ENCODE measurements at regions not wholly inside any gene's neighbourhood (a gene's known extent, or its start where the extent isn't known, plus 50 kb on each side); places are given as distances from the start of the nearest gene placed in this dataset.
A peak's percentile ranks its signal among the peaks of the same experiment; 100 is the strongest.
"Not testable (repeated sequence)": the region's sequence is repeated elsewhere in the genome, so short reads cannot be mapped to it uniquely, and the experiment has no call there.

DNA sequence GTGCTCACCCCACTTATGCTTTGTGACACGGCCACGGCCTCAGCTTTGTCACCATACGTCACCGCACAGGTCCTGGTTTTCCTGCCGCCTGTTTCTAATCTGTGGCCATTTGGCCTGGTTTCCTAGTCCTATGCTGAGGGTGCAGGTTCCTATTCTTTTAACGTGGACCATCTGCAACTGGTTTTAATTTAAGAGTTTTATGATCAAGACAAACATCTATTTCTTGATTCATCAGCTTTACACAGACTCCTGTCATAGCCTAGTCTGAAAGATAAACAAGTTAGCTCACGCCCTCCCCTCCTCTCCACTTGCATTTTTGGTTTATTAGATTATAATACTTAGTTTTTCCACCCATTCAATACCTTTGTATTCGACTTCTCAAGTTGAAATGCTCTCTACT lies 97.5 kb upstream of the RPS6KA2 start:
- DNase-seq = no peak

DNA sequence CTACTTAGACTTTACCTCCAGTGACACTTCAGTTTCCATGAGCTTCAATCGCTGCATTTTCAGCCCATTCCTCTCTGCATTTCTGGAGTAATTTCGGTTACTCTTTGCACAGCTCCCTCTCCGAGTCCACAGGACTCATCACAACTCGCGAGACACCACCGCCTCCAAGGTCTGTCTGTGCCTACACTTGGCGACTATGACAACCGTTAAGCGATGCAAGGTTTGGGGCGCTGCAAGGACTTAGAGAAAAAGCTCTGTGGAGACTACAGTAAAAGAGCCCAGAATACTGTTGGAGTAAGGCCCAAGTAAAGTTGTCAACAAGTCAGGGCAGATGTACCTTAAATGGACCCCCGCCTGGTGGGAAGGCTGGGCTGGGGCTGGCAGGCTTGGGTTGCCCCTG lies 95.7 kb upstream of the RPS6KA2 start:
- DNase-seq = no peak

DNA sequence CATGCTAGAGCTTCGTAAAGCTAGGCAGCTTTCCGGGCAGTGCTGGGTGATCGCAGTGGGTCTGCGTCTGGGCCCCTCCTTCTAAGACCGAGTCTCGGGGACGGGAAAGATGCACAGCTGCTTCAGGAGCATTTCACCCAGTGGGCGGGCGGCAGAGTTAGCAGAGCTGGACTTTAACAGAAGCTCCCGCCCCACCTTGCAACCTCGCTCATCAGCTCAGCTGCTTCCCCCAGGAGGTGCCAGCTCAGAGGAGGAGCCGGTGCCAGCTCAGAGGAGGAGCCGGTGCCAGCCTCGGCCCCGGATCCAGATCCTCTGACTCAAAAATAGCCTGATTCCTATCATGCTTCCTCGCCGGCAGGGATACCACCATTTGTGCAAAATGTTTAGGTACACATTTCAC lies 94.5 kb upstream of the RPS6KA2 start:
- DNase-seq = no peak

DNA sequence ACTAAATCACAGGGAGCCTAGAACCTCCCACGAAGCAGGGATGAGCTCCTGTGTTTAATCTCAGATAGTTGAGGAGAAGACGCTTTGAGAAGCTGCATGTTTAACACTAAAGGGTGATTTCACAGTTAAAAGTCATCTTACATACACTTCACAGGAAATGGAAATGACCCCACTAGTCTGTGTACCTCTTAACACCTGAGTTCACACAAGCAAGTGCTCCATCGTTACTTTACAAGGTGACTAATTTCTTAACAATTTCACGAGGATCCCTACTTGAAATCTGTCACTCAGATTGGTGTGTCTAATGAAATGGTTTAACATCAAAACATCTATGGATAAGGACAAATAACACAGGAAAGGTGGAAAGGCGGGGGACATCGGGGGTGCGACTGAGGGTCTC lies 93.8 kb upstream of the RPS6KA2 start:
- no peak for DNase-seq

DNA sequence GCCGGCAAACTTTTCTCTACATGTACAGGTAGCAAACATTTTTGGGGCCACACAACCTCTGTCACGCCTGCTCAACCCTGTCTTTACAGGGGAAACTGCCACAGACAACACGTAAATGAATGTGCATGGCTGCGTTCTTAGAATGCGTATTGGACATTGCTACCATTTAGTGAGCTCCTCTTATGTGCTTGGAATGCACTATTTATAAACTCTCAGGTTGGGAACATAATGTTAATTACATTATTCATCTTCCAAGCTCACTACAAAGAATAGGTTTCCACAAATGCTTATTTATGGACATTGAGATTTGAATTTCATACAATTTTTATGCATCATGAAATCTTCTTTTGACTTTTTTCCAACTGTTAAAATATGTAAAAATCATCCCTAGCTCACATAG lies 92.0 kb upstream of the RPS6KA2 start:
- DNase-seq = no peak

DNA sequence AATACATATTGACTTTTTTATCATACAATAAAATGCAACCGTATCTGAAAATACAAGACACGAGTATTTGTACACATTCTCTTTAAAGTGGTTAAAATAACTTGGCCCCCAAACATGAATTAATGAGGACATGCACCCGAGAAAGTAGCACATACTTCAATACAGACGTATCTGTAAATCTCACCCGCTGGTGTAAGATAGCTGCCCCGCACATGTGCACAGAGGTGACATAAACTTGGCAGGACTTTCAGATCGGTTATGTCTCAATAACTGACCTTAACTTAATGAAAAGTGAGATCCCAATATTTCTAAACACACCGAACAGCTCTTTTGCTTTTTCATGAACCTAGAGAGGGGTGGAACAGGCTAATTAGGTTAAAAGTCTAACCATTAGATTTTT lies 91.5 kb upstream of the RPS6KA2 start:
- no peak for DNase-seq

DNA sequence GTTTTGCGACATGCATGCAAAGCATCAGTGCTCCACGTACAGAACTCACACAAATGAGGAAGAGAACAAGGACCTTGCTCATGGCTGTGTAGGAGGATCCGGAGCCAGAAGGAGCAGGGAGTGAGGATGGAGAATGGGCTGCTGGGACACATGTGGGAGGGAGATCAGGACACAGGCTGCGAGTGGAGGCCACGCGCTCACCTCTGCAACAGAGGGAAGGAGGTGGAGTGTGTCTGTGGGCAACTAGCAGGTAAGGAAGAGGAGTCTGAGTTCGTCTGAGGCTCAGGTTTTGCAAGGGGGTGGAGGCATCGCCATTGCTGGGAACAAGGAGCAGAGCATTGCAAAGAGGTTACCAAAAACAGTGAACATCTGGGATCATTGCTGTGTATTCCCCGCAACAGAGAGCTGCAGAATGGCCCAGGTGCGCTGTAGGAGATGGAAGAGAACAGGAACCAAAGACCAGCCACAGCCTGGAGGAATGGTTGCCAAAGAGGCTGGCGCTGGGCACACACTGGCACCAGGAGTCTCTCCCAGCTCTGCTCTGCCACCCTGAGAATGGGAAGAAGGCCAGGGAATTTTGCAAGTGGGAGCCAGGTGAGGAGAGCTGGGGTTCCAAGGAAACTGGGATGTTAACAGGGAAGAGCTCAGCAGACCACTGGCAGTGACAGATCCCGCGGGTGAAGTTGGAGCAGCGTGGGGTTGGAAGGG lies 90.0 kb upstream of the RPS6KA2 start:
- DNase-seq = no peak

DNA sequence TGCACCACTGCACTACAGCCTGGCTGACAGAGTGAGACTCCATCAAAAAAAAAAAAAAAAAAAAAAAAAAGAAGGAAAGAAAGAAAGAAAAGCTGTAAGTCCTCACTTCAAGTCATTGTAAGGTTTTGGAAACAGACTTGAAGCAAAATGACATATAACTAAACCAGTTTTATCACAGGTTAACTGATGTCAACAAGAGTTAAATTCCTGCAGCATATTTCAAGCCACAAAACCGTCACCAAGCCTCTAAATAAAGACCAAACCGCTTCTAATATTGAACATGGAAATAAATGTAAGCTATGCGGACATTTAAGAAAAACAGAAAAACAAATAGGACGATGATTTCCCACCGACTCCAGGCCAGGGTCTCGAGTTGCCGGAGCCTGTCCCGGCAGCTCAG lies 88.9 kb upstream of the RPS6KA2 start:
- no peak for DNase-seq

DNA sequence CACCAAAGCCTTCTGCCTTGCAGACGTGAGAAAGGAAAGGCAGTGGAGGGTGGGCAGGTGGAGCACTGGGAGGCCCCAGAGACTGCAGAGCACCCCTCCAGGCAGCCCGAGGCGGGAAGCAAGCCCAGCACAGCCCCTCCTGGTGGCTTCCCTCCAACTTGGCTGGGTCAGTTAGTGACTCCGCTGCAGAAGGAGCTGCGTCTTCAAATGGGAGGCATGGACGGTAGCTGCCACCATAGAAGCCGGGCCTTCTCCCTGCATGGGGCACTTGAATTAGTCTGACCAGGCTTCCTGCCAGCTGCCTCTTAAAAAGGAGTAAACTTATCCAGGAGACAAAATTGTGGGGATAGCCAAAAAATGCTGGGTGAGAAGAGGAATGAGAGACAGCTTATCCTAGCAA lies 88.0 kb upstream of the RPS6KA2 start:
- DNase-seq = no peak

DNA sequence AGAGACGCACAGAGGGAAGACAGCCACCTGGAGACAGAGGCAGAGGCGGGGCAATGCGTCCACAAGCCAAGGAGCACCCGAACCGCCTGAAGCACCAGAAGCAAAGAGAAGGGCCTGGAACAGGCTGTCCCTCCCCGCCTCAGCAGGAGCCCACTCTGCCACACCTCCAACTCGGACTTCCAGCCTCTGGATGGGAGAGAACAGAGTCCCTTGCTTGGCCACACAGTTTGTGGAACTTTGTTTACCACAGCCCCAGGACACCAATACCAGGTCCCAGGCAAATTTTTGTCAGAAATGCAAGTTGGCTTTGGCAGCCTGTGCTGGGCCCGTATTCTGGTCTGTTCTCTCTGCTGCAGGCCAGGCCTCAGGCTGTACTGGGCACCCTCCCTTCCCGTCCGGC lies 87.5 kb upstream of the RPS6KA2 start:
- DNase-seq = no peak

DNA sequence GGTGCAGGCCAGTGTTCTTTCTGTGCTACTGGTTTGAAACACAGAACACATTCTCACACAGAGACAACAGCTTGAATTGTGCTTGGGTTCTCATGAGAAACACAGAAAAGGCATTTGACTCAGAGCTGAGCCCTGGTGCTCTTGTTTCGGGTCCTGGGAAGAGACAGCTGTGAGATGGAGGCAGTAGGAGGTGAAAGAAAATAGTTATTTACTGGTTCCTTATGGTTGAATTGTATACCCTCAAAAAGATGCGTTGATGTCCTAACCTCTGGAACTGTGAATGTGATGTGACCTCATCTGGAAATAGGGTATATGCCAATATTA lies 87.1 kb upstream of the RPS6KA2 start:
- DNase-seq = no peak

DNA sequence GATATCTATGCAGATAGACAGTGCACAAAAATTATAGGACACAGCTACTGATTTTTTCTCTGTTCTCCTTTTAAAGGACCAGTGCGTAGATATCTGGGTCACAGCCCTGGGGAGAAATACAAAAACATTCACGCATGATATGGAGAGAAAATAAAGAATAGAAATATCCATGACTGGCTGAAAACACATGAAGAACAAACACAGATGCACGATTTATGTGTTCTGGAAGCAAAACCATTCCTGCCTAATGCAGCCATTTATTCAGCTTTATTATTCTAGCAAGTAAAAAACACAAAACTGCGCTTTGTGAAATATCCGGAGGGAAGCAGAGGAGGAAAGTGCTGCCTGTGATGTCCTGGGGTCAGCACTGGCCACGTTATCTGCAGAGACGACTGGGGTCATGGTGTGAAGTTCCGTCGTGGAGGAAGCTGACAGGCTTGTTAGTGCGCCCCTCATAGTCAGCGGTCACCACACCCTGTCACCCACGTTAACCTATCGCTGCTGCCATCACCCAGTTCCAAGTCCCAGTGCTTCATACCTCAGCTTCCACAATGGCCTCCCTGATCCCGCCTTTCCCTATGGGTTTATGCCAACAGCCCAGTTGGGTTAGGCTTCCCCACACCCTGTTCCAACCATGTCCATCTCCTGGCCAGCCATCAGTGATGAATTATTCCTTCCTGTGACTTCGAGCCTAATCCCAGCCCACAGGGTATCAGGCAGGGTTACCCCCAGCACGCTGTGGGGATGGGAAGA lies 86.6 kb upstream of the RPS6KA2 start:
- peak; percentile 14 for DNase-seq

DNA sequence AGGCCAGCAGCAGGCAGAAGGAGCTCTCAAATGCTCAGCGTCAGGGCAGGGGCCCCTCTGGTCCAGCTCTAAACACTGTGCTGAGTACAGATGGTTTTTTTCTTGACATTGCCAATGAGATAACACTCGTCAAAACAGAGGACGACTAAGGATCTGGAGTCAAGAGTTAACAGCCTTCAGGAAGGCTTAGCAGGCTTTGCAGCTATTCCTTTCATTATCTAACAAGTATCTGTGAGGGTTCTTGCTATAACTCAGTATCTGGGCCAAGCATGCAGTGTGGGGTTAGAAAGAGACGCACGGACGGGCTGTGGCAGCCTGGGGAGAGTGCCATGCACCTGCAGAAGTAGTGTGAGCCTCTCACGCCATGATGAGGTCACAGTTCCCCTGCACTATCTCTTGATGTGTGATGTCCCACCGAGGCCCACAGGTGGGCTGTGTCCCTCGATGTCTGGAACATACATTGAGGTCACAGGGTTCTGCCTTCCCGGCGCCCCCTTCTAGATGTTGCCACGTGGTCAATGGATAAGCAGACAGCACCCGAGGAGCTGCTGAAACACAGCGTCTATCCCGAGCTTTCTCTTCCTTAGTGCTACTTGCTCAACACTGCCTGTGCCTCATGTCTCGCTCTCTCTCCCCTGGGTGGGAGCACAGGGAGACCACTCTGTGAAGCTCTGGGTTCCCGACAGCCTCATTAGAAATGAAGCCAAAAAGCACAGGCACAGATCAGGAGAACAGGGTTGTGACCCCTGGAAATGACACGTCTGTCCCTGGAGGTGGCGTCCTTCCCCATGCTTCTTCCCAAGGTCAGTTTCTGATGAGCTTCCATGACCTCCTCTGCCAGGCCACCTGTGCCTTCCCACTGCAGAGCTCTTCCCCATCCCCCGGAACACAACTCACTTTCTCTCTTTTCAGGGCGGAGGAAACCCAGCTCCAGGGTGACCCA lies 85.5 kb upstream of the RPS6KA2 start:
- DNase-seq = no peak

DNA sequence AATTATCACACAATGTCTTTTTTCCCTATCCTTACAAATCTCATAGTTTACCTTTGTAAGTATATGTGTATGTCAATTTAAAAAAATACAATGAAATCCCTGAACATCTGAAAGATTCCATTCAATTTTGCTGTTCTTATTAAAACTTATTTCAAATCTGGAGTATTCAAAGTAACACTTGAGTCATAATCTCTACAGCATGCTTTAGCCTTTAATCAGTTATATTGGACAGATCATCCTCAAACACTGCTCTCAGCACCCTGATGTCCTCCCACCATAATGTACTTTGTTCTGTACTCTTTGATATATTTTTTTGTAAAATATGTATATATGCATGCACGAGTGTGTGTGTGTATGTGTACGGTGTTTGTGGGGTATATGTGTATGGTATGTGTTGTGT lies 83.0 kb upstream of the RPS6KA2 start:
- DNase-seq = no peak

DNA sequence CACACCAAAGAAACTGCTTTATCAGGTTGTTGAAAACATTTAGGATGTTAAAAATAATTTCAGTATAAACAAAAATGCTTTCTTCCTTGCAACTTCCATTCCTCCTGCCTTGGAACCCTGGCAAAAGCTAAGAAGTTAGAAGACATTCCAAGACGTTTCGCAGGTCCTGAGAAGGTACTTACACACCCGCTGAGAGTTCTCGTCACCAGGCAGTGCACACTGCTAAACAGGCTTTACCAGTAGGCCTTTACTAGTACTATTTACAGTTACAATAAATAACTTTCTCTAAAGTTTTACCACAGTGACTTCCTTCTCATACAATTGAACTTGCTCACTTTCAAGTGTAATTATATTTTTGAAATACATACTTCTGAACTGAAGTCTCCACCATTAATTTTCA lies 81.4 kb upstream of the RPS6KA2 start:
- DNase-seq = no peak

DNA sequence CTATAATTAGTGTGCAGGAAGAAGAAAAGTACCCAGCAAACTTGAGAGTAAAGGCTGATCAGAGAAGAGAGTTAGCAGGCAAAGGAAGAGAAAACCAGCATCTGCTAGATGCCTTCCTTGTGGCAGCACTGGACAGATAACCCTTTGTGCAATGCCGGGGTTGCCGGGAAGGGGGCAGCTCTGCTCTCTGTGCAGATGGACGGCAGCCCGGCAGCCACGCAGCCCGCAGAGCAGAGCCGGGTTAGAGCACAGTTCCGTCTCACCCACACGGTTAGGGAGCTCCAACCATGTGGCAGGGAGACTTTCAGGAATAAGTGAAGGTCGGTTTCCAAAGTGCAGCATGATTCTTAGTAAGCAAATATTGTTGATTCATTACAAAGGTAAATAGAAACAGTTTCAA lies 80.0 kb upstream of the RPS6KA2 start:
- no peak for DNase-seq

DNA sequence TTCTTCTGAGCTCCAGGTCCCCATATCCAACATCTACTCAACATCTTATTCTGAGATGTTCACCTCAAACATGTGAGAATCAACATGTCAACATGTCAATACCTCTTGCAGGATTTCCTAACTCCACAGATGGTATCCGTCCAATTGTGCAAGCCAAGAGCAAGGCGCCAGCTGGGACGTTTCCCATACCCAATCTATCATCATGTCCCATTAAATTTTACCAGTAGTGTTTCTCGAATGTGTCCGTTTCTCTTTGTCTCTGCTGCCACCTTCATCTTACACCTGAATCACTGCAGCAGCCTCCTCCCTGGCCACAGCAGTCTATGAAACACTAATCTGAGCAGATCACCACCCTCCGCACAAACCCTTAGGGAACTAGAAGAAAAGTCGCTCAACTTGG lies 78.0 kb upstream of the RPS6KA2 start:
- no peak for DNase-seq

DNA sequence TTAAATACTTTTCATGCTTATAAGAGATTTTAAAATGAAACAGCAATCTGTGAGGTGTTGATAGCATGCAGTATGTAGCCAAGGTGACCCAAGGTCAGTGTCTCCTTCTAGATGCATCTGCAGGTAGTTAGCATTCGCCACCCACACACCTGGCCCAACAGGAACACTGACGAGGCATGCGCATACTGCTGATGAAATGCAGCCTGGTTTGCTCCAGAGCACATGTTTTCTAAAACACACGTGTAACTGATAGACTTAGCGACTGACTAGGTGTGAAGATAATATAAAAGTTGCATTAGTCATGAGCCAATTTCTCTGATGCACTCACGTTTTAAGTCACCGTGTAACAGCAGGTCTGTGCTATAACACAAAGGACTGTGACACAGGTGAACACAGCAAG lies 77.1 kb upstream of the RPS6KA2 start:
- no peak for DNase-seq

DNA sequence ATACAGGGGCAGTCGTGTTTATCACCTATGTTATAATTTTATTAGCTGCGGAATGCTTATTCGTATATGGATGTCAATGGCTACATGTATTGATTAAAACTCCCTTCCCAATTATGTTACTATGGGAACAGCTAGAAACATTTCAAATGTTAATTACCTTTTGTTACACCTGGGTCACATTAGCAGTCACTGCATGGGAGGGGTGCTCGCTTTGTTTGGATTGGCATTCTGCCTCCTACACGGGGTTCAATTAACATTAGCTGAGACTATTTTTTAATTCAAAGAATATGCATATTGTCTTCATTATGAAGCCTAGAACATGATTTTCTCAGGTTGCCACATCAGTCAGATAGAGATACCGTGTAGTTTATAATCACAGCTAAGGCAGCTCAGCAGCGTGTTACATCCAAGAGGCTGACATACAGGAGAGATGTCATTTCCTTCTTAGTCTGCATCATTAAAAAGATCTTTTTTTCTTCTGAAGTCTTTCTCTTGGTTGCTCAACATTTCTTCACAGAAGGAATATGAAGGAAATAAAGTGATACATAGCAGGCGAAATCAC lies 76.2 kb upstream of the RPS6KA2 start:
- DNase-seq = no peak

DNA sequence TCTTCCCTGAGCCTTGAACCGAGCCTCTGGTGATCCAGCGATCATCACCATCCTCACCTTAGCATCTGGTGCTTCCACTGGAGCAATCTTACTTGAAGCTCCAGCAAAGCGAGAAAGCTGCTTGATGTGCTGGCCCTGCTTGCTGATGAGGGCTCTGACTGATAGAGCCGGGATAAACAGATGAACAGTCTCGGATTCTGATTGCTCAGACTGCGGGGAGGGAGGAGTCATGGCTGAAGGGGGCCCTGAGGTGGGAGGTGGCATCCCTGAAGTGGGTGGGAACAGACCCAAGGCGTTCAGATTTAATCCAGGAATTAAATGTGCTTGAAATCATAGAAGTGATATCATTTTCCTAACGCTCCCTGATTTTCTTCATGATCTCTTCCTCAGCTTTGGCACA lies 74.4 kb upstream of the RPS6KA2 start:
- DNase-seq = not testable (repeated sequence)

DNA sequence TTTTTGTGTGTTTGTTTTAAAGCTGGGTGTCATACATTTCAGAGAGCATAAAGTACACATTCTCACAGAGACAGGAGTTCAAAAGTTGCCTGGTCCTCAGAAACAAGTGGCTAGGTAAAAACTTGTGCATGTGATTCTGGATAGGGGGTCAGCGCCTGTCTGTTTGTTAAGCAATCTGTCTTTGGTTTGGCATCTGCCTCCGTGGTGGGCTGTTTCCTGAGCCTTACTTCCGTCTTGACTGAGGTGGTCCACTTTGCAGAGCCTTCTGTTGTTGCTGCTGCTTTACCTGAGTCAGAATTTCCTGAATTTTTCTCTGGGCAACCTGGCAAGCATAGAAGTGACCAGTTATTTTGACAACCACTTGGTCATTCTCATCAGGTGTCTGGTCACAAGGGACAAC lies 73.8 kb upstream of the RPS6KA2 start:
- not testable (repeated sequence) for DNase-seq

DNA sequence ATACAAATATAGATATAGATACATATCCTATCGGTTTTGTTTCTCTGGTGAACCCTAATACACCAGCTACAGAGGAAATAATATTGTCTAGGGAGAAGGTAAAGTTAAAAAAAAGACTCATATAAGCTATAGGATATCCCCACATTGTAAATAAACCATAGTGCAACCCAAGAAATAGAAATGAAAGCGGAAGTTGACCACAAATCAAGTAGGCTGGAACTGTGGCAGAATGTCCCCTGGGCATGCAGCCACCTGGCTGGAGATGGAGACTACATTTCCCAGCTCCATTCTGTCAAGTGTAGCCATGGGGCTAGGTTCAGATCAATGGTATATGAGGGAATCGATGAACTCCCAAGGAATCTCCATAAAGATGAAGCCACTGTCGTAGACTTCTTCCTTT lies 70.1 kb upstream of the RPS6KA2 start:
- DNase-seq = no peak

DNA sequence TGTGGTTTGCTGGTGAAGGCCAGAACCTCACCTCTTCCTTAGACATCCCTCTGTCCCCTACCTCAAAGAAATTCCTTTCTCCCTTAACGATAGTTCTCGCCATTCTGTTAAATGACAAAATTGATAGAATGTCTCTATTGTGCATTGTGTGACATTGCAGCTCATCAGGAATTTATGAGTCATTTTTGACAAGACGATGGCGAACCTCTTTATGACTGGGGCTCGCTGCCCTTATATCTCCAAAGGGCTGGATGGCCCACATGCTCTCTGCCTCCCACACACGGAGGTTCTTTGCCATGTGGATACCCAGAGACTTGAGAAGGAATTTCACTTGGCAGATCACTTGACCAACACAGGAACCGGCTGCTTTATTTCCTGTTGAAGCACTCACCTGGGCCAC lies 66.8 kb upstream of the RPS6KA2 start:
- DNase-seq = no peak

All from muscle of arm (tissue), 1 donor.